GM15510 (cell line): ENCODE measurements at regions not wholly inside any gene's neighbourhood (a gene's known extent, or its start where the extent isn't known, plus 50 kb on each side); places are given as distances from the start of the nearest gene placed in this dataset.

Experiments
- POLR2A ChIP-seq: IDR thresholded peaks from 3 replicates; pipeline ENCODE4 v1.6.1; 2011; ENCODE audit warnings: borderline replicate concordance; ENCODE audit not compliant: insufficient read length; ENCODE audit errors: extremely low read depth

- TF ChIP-seq POLR2A, result no peak
These were observed 205.8 kb upstream of the RREB1 start for GRCh38 chr6:6901945-6902344.

GRCh38 chr6:6905961-6906518 lies 201.7 kb upstream of the RREB1 start:
- TF ChIP-seq POLR2A, result no peak

- no peak for TF ChIP-seq POLR2A
These were observed 201.1 kb upstream of the RREB1 start for GRCh38 chr6:6906570-6907213.

- TF ChIP-seq POLR2A, result no peak
These were observed 200.5 kb upstream of the RREB1 start for GRCh38 chr6:6907286-6907685.

GRCh38 chr6:6908121-6908520 lies 199.6 kb upstream of the RREB1 start:
- no peak for TF ChIP-seq POLR2A

- TF ChIP-seq POLR2A, result no peak
These were observed 198.7 kb upstream of the RREB1 start for GRCh38 chr6:6909111-6909510.

GRCh38 chr6:6910734-6911295 lies 196.9 kb upstream of the RREB1 start:
- TF ChIP-seq POLR2A, result no peak

GRCh38 chr6:6911391-6911790 lies 196.4 kb upstream of the RREB1 start:
- no peak for TF ChIP-seq POLR2A

- TF ChIP-seq POLR2A, result no peak
These were observed 194.7 kb upstream of the RREB1 start for GRCh38 chr6:6912817-6913744.

GRCh38 chr6:6915219-6915618 lies 192.5 kb upstream of the RREB1 start:
- TF ChIP-seq POLR2A, result no peak

- no peak for TF ChIP-seq POLR2A
These were observed 191.8 kb upstream of the RREB1 start for GRCh38 chr6:6915813-6916547.

GRCh38 chr6:6916598-6916997 lies 191.2 kb upstream of the RREB1 start:
- no peak for TF ChIP-seq POLR2A

GRCh38 chr6:6918216-6918983 lies 189.4 kb upstream of the RREB1 start:
- no peak for TF ChIP-seq POLR2A

- no peak for TF ChIP-seq POLR2A
These were observed 188.6 kb upstream of the RREB1 start for GRCh38 chr6:6919173-6919572.
